HG03045 (cell line): ENCODE measurements at regions not wholly inside any gene's neighbourhood (a gene's known extent, or its start where the extent isn't known, plus 50 kb on each side); places are given as distances from the start of the nearest gene placed in this dataset.

ENCODE experiments used
- ATAC-seq: cut with Tn5 transposase; IDR thresholded peaks from one replicate; pipeline ENCODE4 v1.9.1; 2021; ENCODE audit warnings: mild to moderate bottlenecking, moderate library complexity; ENCODE audit not compliant: unreplicated experiment

GRCh38 chr2:157052685-157053224, 204.8 kb upstream of the GALNT5 start:
- ATAC-seq, result no peak

GRCh38 chr2:157053876-157054275, 203.6 kb upstream of the GALNT5 start:
- ATAC-seq, result no peak

- no peak for ATAC-seq
Measured at GRCh38 chr2:157055660-157056199, 201.8 kb upstream of the GALNT5 start.

GRCh38 chr2:157056200-157056676, 201.3 kb upstream of the GALNT5 start:
- no peak for ATAC-seq

- ATAC-seq, result no peak
Measured at GRCh38 chr2:157058161-157058560, 199.3 kb upstream of the GALNT5 start.

GRCh38 chr2:157059036-157059435, 198.5 kb upstream of the GALNT5 start:
- ATAC-seq, result no peak

- peak; percentile 97 for ATAC-seq
Measured at GRCh38 chr2:157061799-157062198, 195.7 kb upstream of the GALNT5 start.

- no peak for ATAC-seq
Measured at GRCh38 chr2:157067562-157067961, 189.9 kb upstream of the GALNT5 start.

- no peak for ATAC-seq
Measured at GRCh38 chr2:157068237-157068636, 189.3 kb upstream of the GALNT5 start.

GRCh38 chr2:157075924-157076323, 181.6 kb upstream of the GALNT5 start:
- no peak for ATAC-seq

GRCh38 chr2:157076526-157077161, 180.9 kb upstream of the GALNT5 start:
- ATAC-seq, result peak; percentile 76

GRCh38 chr2:157077753-157078350, 179.7 kb upstream of the GALNT5 start:
- ATAC-seq, result no peak

GRCh38 chr2:157082950-157083349, 174.6 kb upstream of the GALNT5 start:
- no peak for ATAC-seq

- no peak for ATAC-seq
Measured at GRCh38 chr2:157085522-157085921, 172.0 kb upstream of the GALNT5 start.

- no peak for ATAC-seq
Measured at GRCh38 chr2:157087373-157088002, 170.0 kb upstream of the GALNT5 start.

GRCh38 chr2:157093666-157094065, 163.8 kb upstream of the GALNT5 start:
- ATAC-seq, result no peak

- no peak for ATAC-seq
Measured at GRCh38 chr2:157105372-157105771, 152.1 kb upstream of the GALNT5 start.

- ATAC-seq, result no peak
Measured at GRCh38 chr2:157106950-157107349, 150.6 kb upstream of the GALNT5 start.

- ATAC-seq, result no peak
Measured at GRCh38 chr2:157107460-157107859, 150.0 kb upstream of the GALNT5 start.

GRCh38 chr2:157107877-157108276, 149.6 kb upstream of the GALNT5 start:
- no peak for ATAC-seq

GRCh38 chr2:157122776-157123175, 134.7 kb upstream of the GALNT5 start:
- no peak for ATAC-seq

GRCh38 chr2:157124731-157125130, 132.8 kb upstream of the GALNT5 start:
- ATAC-seq, result no peak
